ENCODE measurements at regions not wholly inside any gene's neighbourhood (a gene's known extent, or its start where the extent isn't known, plus 50 kb on each side); places are given as distances from the start of the nearest gene placed in this dataset.

DNA sequence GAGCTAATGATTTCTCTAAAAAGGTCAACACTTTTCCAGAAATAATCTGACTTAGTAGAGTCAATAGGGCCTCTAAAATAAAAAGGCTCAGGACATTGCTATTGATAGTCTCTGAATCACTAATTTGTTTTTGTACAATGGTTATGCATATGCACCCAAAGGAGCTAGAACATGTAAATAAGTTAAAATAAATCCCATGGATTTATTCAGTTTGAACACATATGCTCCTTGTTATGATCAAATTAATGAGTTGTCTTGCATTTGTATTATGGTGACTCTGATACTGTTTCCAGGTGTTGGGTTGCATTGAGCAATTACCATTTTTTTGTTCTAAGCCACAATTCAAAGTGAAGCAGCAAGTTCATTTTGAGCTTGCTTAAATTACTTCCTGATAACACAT lies 276.0 kb upstream of the TUSC1 start:
- DNase-seq (ENCODE audit: low read depth): no peak
- Histone ChIP-seq H3K4me3 (ENCODE audit: low read depth, low read length) (no peak overlapping the region), H3K36me3 (ENCODE audit: control insufficient read depth, insufficient read depth, low read length) (no peaks in the 10 kb centered on the region), H3K27me3 (ENCODE audit: control insufficient read depth, insufficient read depth, low read length) (no peaks in the 10 kb centered on the region)
- no peak for TF ChIP-seq CTCF (IDR thresholded peaks at IDR 0.05; ENCODE audit: insufficient read depth, low read length, poor library complexity, severe bottlenecking)

DNA sequence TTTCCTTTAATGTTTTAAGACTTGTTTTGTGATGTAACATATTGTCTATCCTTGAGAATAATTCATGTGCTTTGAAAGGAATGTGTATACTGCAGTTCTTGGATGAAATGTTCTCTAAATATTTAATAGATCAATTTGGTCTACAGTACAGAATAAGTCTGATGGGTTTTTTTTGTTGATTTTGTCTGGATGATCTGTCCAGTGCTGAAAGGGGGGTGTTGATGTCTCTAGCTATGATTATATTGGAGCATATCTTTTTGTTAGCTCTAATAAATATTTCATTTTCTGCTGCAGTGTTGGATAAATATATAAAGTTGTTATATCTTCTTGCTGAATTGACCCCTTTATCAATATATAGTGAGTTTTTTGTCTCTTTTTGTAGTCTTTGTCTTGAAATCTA lies 269.9 kb upstream of the TUSC1 start:
- Histone ChIP-seq H3K36me3 (ENCODE audit: control insufficient read depth, insufficient read depth, low read length) (no peaks in the 10 kb centered on the region), H3K4me3 (ENCODE audit: low read depth, low read length) (no peak overlapping the region), H3K27me3 (ENCODE audit: control insufficient read depth, insufficient read depth, low read length) (no peaks in the 10 kb centered on the region)
- TF ChIP-seq CTCF (IDR thresholded peaks at IDR 0.05; ENCODE audit: insufficient read depth, low read length, poor library complexity, severe bottlenecking): no peak
- no peak for DNase-seq (ENCODE audit: low read depth)

- no peak overlapping the region for H3K4me3 ChIP-seq (ENCODE audit: low read depth, low read length)
- TF ChIP-seq CTCF (IDR thresholded peaks at IDR 0.05; ENCODE audit: insufficient read depth, low read length, poor library complexity, severe bottlenecking): no peak
- no peak for DNase-seq (ENCODE audit: low read depth)
- H3K27me3 ChIP-seq (ENCODE audit: control insufficient read depth, insufficient read depth, low read length): no peaks in the 10 kb centered on the region
- H3K36me3 ChIP-seq (ENCODE audit: control insufficient read depth, insufficient read depth, low read length): no peaks in the 10 kb centered on the region
Measured at GRCh38 chr9:25939126-25939525, 260.9 kb upstream of the TUSC1 start.

GRCh38 chr9:25936031-25936430 lies 257.8 kb upstream of the TUSC1 start:
- DNase-seq (ENCODE audit: low read depth): no peak
- H3K4me3 ChIP-seq (ENCODE audit: low read depth, low read length): no peak overlapping the region

GRCh38 chr9:25935188-25935587 lies 256.9 kb upstream of the TUSC1 start:
- Histone ChIP-seq H3K4me3 (ENCODE audit: low read depth, low read length) (no peak overlapping the region), H3K27me3 (ENCODE audit: control insufficient read depth, insufficient read depth, low read length) (no peaks in the 10 kb centered on the region), H3K36me3 (ENCODE audit: control insufficient read depth, insufficient read depth, low read length) (no peaks in the 10 kb centered on the region)
- no peak for DNase-seq (ENCODE audit: low read depth)
- TF ChIP-seq CTCF (IDR thresholded peaks at IDR 0.05; ENCODE audit: insufficient read depth, low read length, poor library complexity, severe bottlenecking): no peak

More at GRCh38 chr9:25936031-25936430, 257.8 kb upstream of the TUSC1 start:
- no peak for TF ChIP-seq CTCF (IDR thresholded peaks at IDR 0.05; ENCODE audit: insufficient read depth, low read length, poor library complexity, severe bottlenecking)
- no peaks in the 10 kb centered on the region for H3K27me3 ChIP-seq (ENCODE audit: control insufficient read depth, insufficient read depth, low read length)
- no peaks in the 10 kb centered on the region for H3K36me3 ChIP-seq (ENCODE audit: control insufficient read depth, insufficient read depth, low read length)

GRCh38 chr9:25918761-25919160 lies 240.5 kb upstream of the TUSC1 start:
- Histone ChIP-seq H3K27me3 (ENCODE audit: control insufficient read depth, insufficient read depth, low read length) (no peaks in the 10 kb centered on the region), H3K4me3 (ENCODE audit: low read depth, low read length) (no peak overlapping the region), H3K36me3 (ENCODE audit: control insufficient read depth, insufficient read depth, low read length) (no peaks in the 10 kb centered on the region)
- no peak for TF ChIP-seq CTCF (IDR thresholded peaks at IDR 0.05; ENCODE audit: insufficient read depth, low read length, poor library complexity, severe bottlenecking)
- no peak for DNase-seq (ENCODE audit: low read depth)

Measured in kidney epithelial cell (primary cell).